ENCODE measurements at regions not wholly inside any gene's neighbourhood (a gene's known extent, or its start where the extent isn't known, plus 50 kb on each side); places are given as distances from the start of the nearest gene placed in this dataset.

DNA sequence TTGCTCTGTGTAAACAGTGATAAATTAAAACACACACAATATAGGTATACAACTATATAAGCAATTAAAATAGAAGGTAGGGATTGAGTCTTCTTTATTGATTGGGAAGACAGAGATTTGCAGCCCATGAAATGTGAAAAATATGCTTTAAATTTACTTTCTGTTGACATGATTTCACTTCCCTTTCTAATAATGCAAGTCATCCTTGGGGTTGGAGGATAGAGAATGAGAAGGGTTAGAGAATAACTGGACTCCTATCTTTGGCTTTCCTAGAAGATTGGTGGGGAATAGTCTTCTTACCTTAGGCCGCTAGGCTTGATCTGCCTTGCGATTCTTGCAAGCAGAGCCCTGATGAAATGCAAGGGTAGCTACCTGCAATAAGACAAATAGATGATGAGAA, 339.8 kb downstream of the NYAP2 start:
- no peaks in the 10 kb centered on the region for H3K9me3 ChIP-seq
- DNase-seq (ENCODE audit: low spot score in 2 of 2) = no peak
- H3K4me1 ChIP-seq = no peaks in the 10 kb centered on the region
- no peak overlapping the region for H3K4me3 ChIP-seq
- in situ Hi-C loops (cut with MboI; ENCODE audit: low sequenced_read_pairs) = no loop called here
- no peaks in the 10 kb centered on the region for H3K27me3 ChIP-seq (ENCODE audit: low read depth)
- H3K36me3 ChIP-seq (replicated peaks) = no peaks in the 10 kb centered on the region

DNA sequence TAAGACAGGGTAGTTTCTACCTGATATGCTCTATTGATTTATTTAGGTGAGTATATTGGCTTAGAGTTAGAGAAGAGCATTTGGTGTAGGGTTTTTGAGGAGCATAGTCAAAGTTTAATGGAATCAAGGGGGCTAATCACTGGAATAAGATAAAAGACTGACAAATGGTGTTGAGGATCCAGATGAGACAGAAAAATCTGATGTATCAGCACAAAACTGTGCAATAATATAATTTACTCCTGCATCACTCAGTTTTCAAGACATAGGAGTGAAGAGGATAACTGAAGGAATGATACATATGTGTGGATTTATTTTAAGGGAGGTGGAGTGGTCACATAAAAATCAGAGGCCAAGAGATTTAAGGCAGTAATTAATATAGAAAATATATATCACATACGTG, 339.2 kb downstream of the NYAP2 start:
- no peak for DNase-seq (ENCODE audit: low spot score in 2 of 2)
- in situ Hi-C loops (cut with MboI; ENCODE audit: low sequenced_read_pairs) = no loop called here
- no peak overlapping the region for H3K4me3 ChIP-seq
- no peaks in the 10 kb centered on the region for H3K4me1 ChIP-seq
- H3K27me3 ChIP-seq (ENCODE audit: low read depth) = no peaks in the 10 kb centered on the region
- H3K36me3 ChIP-seq (replicated peaks) = no peaks in the 10 kb centered on the region
- no peaks in the 10 kb centered on the region for H3K9me3 ChIP-seq

DNA sequence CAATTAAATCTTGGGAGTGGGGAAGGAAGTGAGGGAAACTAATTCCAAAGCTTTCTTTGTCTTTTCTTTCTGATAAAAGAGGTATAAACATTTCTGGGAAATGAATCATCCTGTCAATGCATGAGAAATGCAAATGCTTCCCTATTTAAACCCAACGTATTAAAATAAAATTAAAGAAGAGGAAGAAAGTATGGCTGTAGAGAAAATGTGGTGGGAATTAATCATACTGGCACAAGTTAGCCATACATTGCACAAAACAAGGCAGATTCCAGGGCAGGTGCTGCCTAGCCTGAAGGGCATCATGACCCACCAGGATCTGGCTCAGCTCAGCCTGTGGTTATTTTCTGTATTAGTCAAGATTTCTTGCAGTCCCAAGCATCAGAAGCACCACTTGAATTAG, 338.0 kb downstream of the NYAP2 start:
- DNase-seq (ENCODE audit: low spot score in 2 of 2) = no peak
- in situ Hi-C loops (cut with MboI; ENCODE audit: low sequenced_read_pairs) = no loop called here

DNA sequence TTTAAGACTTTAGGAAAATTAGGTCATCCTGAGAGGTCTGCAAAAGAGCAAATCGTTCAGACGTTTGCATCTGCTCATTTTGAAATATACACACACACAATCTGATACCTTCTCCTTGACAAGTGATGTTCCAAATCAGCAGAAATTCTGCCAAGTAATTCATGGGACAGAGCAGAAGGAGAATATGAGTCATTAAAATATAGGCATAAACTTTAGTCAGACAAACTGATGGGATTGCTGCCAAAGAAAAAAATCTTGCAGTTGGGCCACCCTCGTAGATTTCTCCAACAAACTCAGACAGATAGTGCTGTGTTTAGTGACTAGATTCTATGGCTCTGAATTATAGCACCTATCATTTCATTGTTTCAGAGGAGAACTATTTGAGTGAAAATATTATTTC, 336.3 kb downstream of the NYAP2 start:
- in situ Hi-C loops (cut with MboI; ENCODE audit: low sequenced_read_pairs) = no loop called here
- H3K9me3 ChIP-seq = no peaks in the 10 kb centered on the region
- DNase-seq (ENCODE audit: low spot score in 2 of 2) = no peak
- no peak overlapping the region for H3K4me3 ChIP-seq
- no peaks in the 10 kb centered on the region for H3K36me3 ChIP-seq (replicated peaks)
- H3K4me1 ChIP-seq = no peaks in the 10 kb centered on the region
- no peaks in the 10 kb centered on the region for H3K27me3 ChIP-seq (ENCODE audit: low read depth)

More for the DNA sequence above, 338.0 kb downstream of the NYAP2 start:
- Histone ChIP-seq H3K9me3 (no peaks in the 10 kb centered on the region), H3K4me1 (no peaks in the 10 kb centered on the region), H3K27me3 (ENCODE audit: low read depth) (no peaks in the 10 kb centered on the region), H3K36me3 (replicated peaks) (no peaks in the 10 kb centered on the region), H3K4me3 (no peak overlapping the region)

DNA sequence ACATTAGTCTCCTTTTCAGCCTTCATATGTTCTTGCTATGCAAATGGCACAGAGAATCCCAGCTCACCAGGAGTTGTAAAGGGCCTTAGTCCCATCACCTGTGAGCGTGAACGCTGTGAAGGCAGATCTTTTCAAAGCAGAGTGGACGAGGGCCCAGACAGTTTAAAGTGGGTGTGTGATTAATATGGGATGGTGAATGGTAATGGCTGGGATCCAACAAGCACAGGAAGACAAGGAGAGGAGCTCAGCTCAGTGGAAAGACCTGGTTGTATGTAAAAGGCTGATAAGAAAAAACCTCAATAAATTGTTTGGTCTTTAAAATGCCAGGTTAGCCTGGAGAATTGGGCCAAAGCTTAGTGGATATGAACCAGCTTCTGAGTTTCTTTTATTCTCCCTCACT, 326.2 kb downstream of the NYAP2 start:
- no peaks in the 10 kb centered on the region for H3K9me3 ChIP-seq
- in situ Hi-C loops (cut with MboI; ENCODE audit: low sequenced_read_pairs) = no loop called here
- no peak overlapping the region for H3K4me3 ChIP-seq
- DNase-seq (ENCODE audit: low spot score in 2 of 2) = no peak
- no peaks in the 10 kb centered on the region for H3K36me3 ChIP-seq (replicated peaks)
- H3K4me1 ChIP-seq = no peaks in the 10 kb centered on the region
- H3K27me3 ChIP-seq (ENCODE audit: low read depth) = no peaks in the 10 kb centered on the region

All from HAP-1 (cell line).